Nephron progenitor cell (in vitro differentiated cells): ENCODE measurements at regions not wholly inside any gene's neighbourhood (a gene's known extent, or its start where the extent isn't known, plus 50 kb on each side); places are given as distances from the start of the nearest gene placed in this dataset.

Source experiments
- DNase-seq: peaks from one replicate; pipeline ENCODE4 v3.0.0; 2021
- H3K27ac Mint-ChIP-seq: 2 replicates; pipeline ENCODE4 v1.8.0; 2021; ENCODE audit warnings: mild to moderate bottlenecking, moderate library complexity, mixed read lengths
- H3K27me3 Mint-ChIP-seq: 2 replicates; pipeline ENCODE4 v1.8.0; 2021; ENCODE audit warnings: mild to moderate bottlenecking, low read depth, mixed read lengths; ENCODE audit not compliant: poor library complexity
- H3K36me3 Mint-ChIP-seq: 2 replicates; pipeline ENCODE4 v1.8.0; 2021; ENCODE audit warnings: low read depth, mixed read lengths
- H3K4me1 Mint-ChIP-seq: 2 replicates; pipeline ENCODE4 v1.8.0; 2021; ENCODE audit warnings: mixed read lengths
- H3K4me3 Mint-ChIP-seq: 2 replicates; pipeline ENCODE4 v1.8.0; 2021; ENCODE audit warnings: mild to moderate bottlenecking, moderate library complexity, mixed read lengths
- H3K9me3 Mint-ChIP-seq: 2 replicates; pipeline ENCODE4 v1.8.0; 2021; ENCODE audit warnings: mild to moderate bottlenecking, moderate library complexity, mixed read lengths
- CTCF ChIP-seq: fragments of 200-600 bp; sonication (generic); IDR thresholded peaks from 2 replicates; pipeline ENCODE4 v1.5.0; 2021; ENCODE audit warnings: antibody characterized with exemption

GRCh38 chr13:111035861-111036260, 79.2 kb upstream of the ARHGEF7 start:
- TF ChIP-seq CTCF: no peak
- Mint-ChIP-seq H3K36me3 (no peaks in the 10 kb centered on the region), H3K4me3 (no peak overlapping the region), H3K4me1 (no peaks in the 10 kb centered on the region), H3K9me3 (no peaks in the 10 kb centered on the region), H3K27me3 (peaks cover 46% of the 10 kb centered on the region), H3K27ac (no peak overlapping the region)
- no peak for DNase-seq

GRCh38 chr13:111034811-111035210, 80.3 kb upstream of the ARHGEF7 start:
- H3K4me3 Mint-ChIP-seq: no peak overlapping the region
- peaks cover 43% of the 10 kb centered on the region for H3K27me3 Mint-ChIP-seq
- no peaks in the 10 kb centered on the region for H3K9me3 Mint-ChIP-seq
- no peak overlapping the region for H3K27ac Mint-ChIP-seq
- TF ChIP-seq CTCF: no peak
- no peaks in the 10 kb centered on the region for H3K36me3 Mint-ChIP-seq
- H3K4me1 Mint-ChIP-seq: no peaks in the 10 kb centered on the region
- DNase-seq: no peak

GRCh38 chr13:111033172-111034130, 81.7 kb upstream of the ARHGEF7 start:
- no peak for DNase-seq
- Mint-ChIP-seq H3K9me3 (no peaks in the 10 kb centered on the region), H3K4me1 (no peaks in the 10 kb centered on the region), H3K27ac (no peak overlapping the region), H3K4me3 (no peak overlapping the region), H3K36me3 (no peaks in the 10 kb centered on the region), H3K27me3 (peaks cover 38% of the 10 kb centered on the region)
- no peak for TF ChIP-seq CTCF

GRCh38 chr13:111031531-111031961, 83.6 kb upstream of the ARHGEF7 start:
- H3K36me3 Mint-ChIP-seq: no peaks in the 10 kb centered on the region
- no peak overlapping the region for H3K27ac Mint-ChIP-seq
- TF ChIP-seq CTCF: no peak
- H3K9me3 Mint-ChIP-seq: no peaks in the 10 kb centered on the region
- no peak for DNase-seq
- H3K4me1 Mint-ChIP-seq: no peaks in the 10 kb centered on the region
- H3K4me3 Mint-ChIP-seq: no peak overlapping the region
- peaks cover 34% of the 10 kb centered on the region for H3K27me3 Mint-ChIP-seq

- Mint-ChIP-seq H3K36me3 (no peaks in the 10 kb centered on the region), H3K27me3 (peaks cover 26% of the 10 kb centered on the region), H3K9me3 (no peaks in the 10 kb centered on the region), H3K4me3 (no peak overlapping the region), H3K27ac (no peak overlapping the region), H3K4me1 (no peaks in the 10 kb centered on the region)
- TF ChIP-seq CTCF: no peak
- DNase-seq: no peak
These were observed 85.0 kb upstream of the ARHGEF7 start for GRCh38 chr13:111029957-111030609.
